A673 (cell line): ENCODE measurements at regions not wholly inside any gene's neighbourhood (a gene's known extent, or its start where the extent isn't known, plus 50 kb on each side); places are given as distances from the start of the nearest gene placed in this dataset.

ENCODE experiments used
- BruUV-seq: library from RNA; stranded (reverse); fragments of 400-500 nt; replicated peaks from 2 replicates; lab custom pipeline; 2021; lab: Mats Ljungman, UMichigan
- CTCF ChIA-PET: fragments of 300-600 bp; sonication (Branson Sonifier 250); formaldehyde crosslinking; loops from one replicate; lab custom pipeline; 2022; ENCODE audit warnings: antibody characterized with exemption; lab: Charles Lee
- POLR2A ChIA-PET: fragments of 300-600 bp; sonication (Branson Sonifier 250); formaldehyde crosslinking; loops from one replicate; lab custom pipeline; 2022; ENCODE audit warnings: antibody characterized with exemption; ENCODE audit not compliant: low non-redundant PET; lab: Charles Lee
- DNase-seq: peaks from one replicate; pipeline ENCODE4 v3.0.0-alpha.2; 2015; ENCODE audit warnings: low spot score
- H3K27ac ChIP-seq: fragments of 200-600 bp; sonication (generic); 2 replicates; pipeline ENCODE4 v1.5.1; 2016; ENCODE audit warnings: mixed run types, low read depth, mild to moderate bottlenecking, mixed read lengths, antibody characterized with exemption, low read length; ENCODE audit not compliant: poor library complexity, severe bottlenecking
- H3K27me3 ChIP-seq: fragments of 200-600 bp; sonication (generic); replicated peaks from 2 replicates; pipeline ENCODE4 v1.6.1; 2017; ENCODE audit warnings: mixed run types, low read depth, mild to moderate bottlenecking, mixed read lengths, antibody characterized with exemption, low read length; ENCODE audit not compliant: insufficient read depth, poor library complexity
- H3K36me3 ChIP-seq: fragments of 200-600 bp; sonication (generic); 2 replicates; pipeline ENCODE4 v1.6.1; 2016; ENCODE audit warnings: mixed run types, mild to moderate bottlenecking, mixed read lengths, antibody characterized with exemption, low read length; ENCODE audit not compliant: insufficient read depth, poor library complexity, severe bottlenecking
- H3K4me1 ChIP-seq: fragments of 200-600 bp; sonication (generic); 2 replicates; pipeline ENCODE4 v1.6.1; 2017; ENCODE audit warnings: mixed run types, mild to moderate bottlenecking, mixed read lengths, antibody characterized with exemption, low read length; ENCODE audit not compliant: insufficient read depth, poor library complexity, severe bottlenecking
- H3K4me3 ChIP-seq: fragments of 200-600 bp; sonication (generic); 2 replicates; pipeline ENCODE4 v1.5.1; 2016; ENCODE audit warnings: low read depth, mixed run types, mild to moderate bottlenecking, mixed read lengths, low read length; ENCODE audit not compliant: poor library complexity, severe bottlenecking
- H3K9me3 ChIP-seq: fragments of 200-600 bp; sonication (generic); 2 replicates; pipeline ENCODE4 v1.6.1; 2016; ENCODE audit warnings: mixed run types, low read depth, mild to moderate bottlenecking, mixed read lengths, antibody characterized with exemption, low read length; ENCODE audit not compliant: poor library complexity, severe bottlenecking
- EZH2 ChIP-seq: fragments of 200-600 bp; sonication (generic); IDR thresholded peaks from 2 replicates; pipeline ENCODE4 v1.6.1; 2017; ENCODE audit warnings: borderline replicate concordance, low read depth, mild to moderate bottlenecking, mixed read lengths, antibody characterized with exemption, low read length; ENCODE audit not compliant: poor library complexity, severe bottlenecking
- intact Hi-C: fragments of 100-400 bp; cut with micrococcal nuclease; formaldehyde crosslinking; loops from one replicate; pipeline ENCODE4 v1.10.0; 2022; ENCODE audit not compliant: unreplicated experiment
- TF ChIP-seq, protein P1 (sequence below): fragments of 300-800, 200-600 bp; sonication (generic); conservative IDR thresholded peaks from 2 replicates; pipeline ENCODE4 v1.5.1; 2017; ENCODE audit warnings: low read depth, mild to moderate bottlenecking, antibody characterized with exemption, low read length, moderate library complexity, mixed read lengths

- DNase-seq: no peak
- Histone ChIP-seq H3K4me3 (no peak overlapping the region), H3K9me3 (peaks cover 4% of the 10 kb centered on the region), H3K27ac (no peak overlapping the region), H3K4me1 (peaks cover 14% of the 10 kb centered on the region), H3K36me3 (no peaks in the 10 kb centered on the region), H3K27me3 (no peaks in the 10 kb centered on the region)
- no TSS peak for BruUV-seq
- ChIA-PET POLR2A (no interaction called here), CTCF (no interaction called here)
- TF ChIP-seq EZH2: no peak
- TF ChIP-seq, protein P1, sequence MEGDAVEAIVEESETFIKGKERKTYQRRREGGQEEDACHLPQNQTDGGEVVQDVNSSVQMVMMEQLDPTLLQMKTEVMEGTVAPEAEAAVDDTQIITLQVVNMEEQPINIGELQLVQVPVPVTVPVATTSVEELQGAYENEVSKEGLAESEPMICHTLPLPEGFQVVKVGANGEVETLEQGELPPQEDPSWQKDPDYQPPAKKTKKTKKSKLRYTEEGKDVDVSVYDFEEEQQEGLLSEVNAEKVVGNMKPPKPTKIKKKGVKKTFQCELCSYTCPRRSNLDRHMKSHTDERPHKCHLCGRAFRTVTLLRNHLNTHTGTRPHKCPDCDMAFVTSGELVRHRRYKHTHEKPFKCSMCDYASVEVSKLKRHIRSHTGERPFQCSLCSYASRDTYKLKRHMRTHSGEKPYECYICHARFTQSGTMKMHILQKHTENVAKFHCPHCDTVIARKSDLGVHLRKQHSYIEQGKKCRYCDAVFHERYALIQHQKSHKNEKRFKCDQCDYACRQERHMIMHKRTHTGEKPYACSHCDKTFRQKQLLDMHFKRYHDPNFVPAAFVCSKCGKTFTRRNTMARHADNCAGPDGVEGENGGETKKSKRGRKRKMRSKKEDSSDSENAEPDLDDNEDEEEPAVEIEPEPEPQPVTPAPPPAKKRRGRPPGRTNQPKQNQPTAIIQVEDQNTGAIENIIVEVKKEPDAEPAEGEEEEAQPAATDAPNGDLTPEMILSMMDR: no peak
- intact Hi-C loops: no loop called here
These were observed 494.9 kb upstream of the ATP2B1 start for GRCh38 chr12:90203556-90203955.

- ChIA-PET POLR2A (no interaction called here), CTCF (no interaction called here)
- Histone ChIP-seq H3K4me3 (no peak overlapping the region), H3K4me1 (peaks cover 14% of the 10 kb centered on the region), H3K27ac (peak overlapping the region; percentile 31), H3K9me3 (no peaks in the 10 kb centered on the region), H3K36me3 (no peaks in the 10 kb centered on the region), H3K27me3 (no peaks in the 10 kb centered on the region)
- TF ChIP-seq, protein P1: no peak
- TF ChIP-seq EZH2: no peak
- BruUV-seq: no TSS peak
- intact Hi-C loops: no loop called here
- peak; percentile 44 for DNase-seq
These were observed 490.4 kb upstream of the ATP2B1 start for GRCh38 chr12:90199006-90199405.

DNA sequence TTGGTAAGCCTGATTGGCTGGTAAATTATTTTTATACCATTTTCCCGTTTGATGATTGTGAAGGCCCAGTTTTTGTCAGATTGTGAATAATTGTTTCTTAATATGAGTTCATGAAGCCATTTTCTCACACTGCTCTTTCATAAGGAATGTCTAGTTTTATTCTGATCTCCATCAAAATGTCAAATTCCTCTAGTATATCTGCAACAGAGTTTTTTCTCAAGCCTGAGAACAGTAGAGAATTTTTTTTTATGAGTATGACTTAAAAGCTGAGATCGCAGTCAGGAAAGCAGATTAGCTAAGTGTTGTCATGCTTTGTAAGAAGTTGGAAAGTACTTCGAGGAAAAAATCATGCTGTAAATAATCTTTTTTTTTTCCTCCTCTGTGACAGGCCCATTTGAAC, 484.9 kb upstream of the ATP2B1 start:
- H3K27me3 ChIP-seq: no peaks in the 10 kb centered on the region
- H3K36me3 ChIP-seq: no peaks in the 10 kb centered on the region
- TF ChIP-seq, protein P1: no peak
- TF ChIP-seq EZH2: no peak
- no TSS peak for BruUV-seq
- H3K4me3 ChIP-seq: no peak overlapping the region
- H3K27ac ChIP-seq: no peak overlapping the region
- no peak for DNase-seq
- ChIA-PET CTCF (no interaction called here), POLR2A (no interaction called here)
- H3K9me3 ChIP-seq: no peaks in the 10 kb centered on the region
- intact Hi-C loops: no loop called here
- H3K4me1 ChIP-seq: no peaks in the 10 kb centered on the region
